Heart left ventricle (tissue), 16 donors: ENCODE measurements at regions not wholly inside any gene's neighbourhood (a gene's known extent, or its start where the extent isn't known, plus 50 kb on each side); places are given as distances from the start of the nearest gene placed in this dataset.

Source experiments
- ATAC-seq, 4 donors: fragments of 200-7000 bp; cut with Tn5 transposase; one replicate each; pipeline ENCODE4 v1.9.1; 2020 to 2022; ENCODE audit warnings: moderate library complexity in 4 of 4, mild to moderate bottlenecking in 3 of 4, moderate number of reproducible peaks in 1 of 4
- DNase-seq, 5 donors: peaks; one replicate each; pipeline ENCODE4 v3.0.0-alpha.2; 2020
- H3K27ac ChIP-seq, 12 donors: fragments of 200-600 bp; sonication (generic) in 4 of 12; one replicate each; pipeline versions ENCODE4 v1.5.0 to v1.8.0; 2016 to 2022; ENCODE audit warnings: mild to moderate bottlenecking in 2 of 12
- H3K27me3 ChIP-seq, 9 donors: fragments of 200-600 bp; sonication (generic) in 2 of 9; one replicate each; pipeline versions ENCODE4 v1.5.1 to v1.8.0; 2016 to 2022; ENCODE audit warnings: mild to moderate bottlenecking in 3 of 9
- H3K36me3 ChIP-seq, 9 donors: fragments of 200-600 bp; sonication (generic) in 2 of 9; one replicate each; pipeline versions ENCODE4 v1.5.0 to v1.8.0; 2018 to 2022; ENCODE audit warnings: mild to moderate bottlenecking in 2 of 9
- H3K4me1 ChIP-seq, 12 donors: fragments of 200-600 bp; sonication (generic) in 4 of 12; one replicate each; pipeline versions ENCODE4 v1.5.0 to v1.8.0; 2016 to 2022; ENCODE audit warnings: mild to moderate bottlenecking in 3 of 12
- H3K4me3 ChIP-seq, 12 donors: fragments of 200-600 bp; sonication (generic) in 4 of 12; one replicate each; pipeline versions ENCODE4 v1.5.0 to v1.8.0; 2017 to 2022; ENCODE audit warnings: mild to moderate bottlenecking in 9 of 12, moderate library complexity in 4 of 12
- H3K9me3 ChIP-seq, 12 donors: fragments of 200-600 bp; sonication (generic) in 4 of 12; one replicate each; pipeline versions ENCODE4 v1.5.0 to v1.8.0; 2016 to 2022; ENCODE audit warnings: mild to moderate bottlenecking in 1 of 12
- CTCF ChIP-seq, 12 donors: fragments of 200-600 bp; sonication (generic) in 4 of 12; IDR thresholded peaks; one replicate each; pipeline versions ENCODE4 v1.5.0 to v1.8.0; 2018 to 2022; ENCODE audit warnings: antibody characterized with exemption in 12 of 12, mild to moderate bottlenecking in 5 of 12
- POLR2A ChIP-seq, 2 donors: fragments of 450-650 bp; IDR thresholded peaks; one replicate each; pipeline ENCODE4 v1.6.1; 2017; ENCODE audit warnings: antibody characterized with exemption in 2 of 2, mild to moderate bottlenecking in 2 of 2, moderate library complexity in 2 of 2
- WGBS, 4 donors: extraction: QIAGEN DNeasy Blood & Tissue Kit in 2 of 4; methylation state at CpG; one replicate each; pipeline versions ENCODE4 v1.1.5 to v1.1.7; 2013 to 2018; 5-methylcytosine and 5-hydroxymethylcytosine counted together
- intact Hi-C, 10 donors: fragments of 100-400 bp; cut with DNase I; formaldehyde crosslinking; loops; one replicate each; pipeline versions ENCODE4 v1.11.1 to v1.14.2; 2022
- donor health status: ischemic (EF 13 %, LVEDD 7.1; RV severe dilation, severe dysfunction).
- donor health status: healthy with polysubstance abuse.
- donor health status: DM: no; HTN: yes; CAD: no.
- donor health status: DM: no; HTN: no; CAD: no.
- donor health status: ischemic (EF 25% LVEDD 6.9; RV normal size, moderate dysfunction).
- donor health status: ischemic (EF 25% LVEDD 5.7; RV mildly dilated, moderate dysfunction).
- donor health status: healthy.
- donor health status: DM: yes; HTN: yes; CAD: no.
- donor health status: ischemic (EF 35%, LVEDD 5.7; RV mildly dilated, moderate dysfunction).
- donor health status: nonischemic (EF 11% LVEDD 7.7; RV severe dilation, severe dysfunction).
- donor health status: DM: yes; HTN: yes; CAD: no.
- donor health status: PGD.
- donor health status: ischemic (EF 29% LVEDD 5.4; RV normal size, mild dysfunction).
- donor health status: nonischemic (EF 23%, LVEDD 6.1; RV moderate dilation, normal function).

- Histone ChIP-seq H3K36me3 (no peaks in the 10 kb centered on the region), H3K27ac (no peak overlapping the region), H3K27me3 (no peaks in the 10 kb centered on the region), H3K9me3 (no peaks in the 10 kb centered on the region), H3K4me1 (no peaks in the 10 kb centered on the region), H3K4me3 (no peak overlapping the region)
- DNase-seq: no peak
- intact Hi-C loops: no loop called here
- ATAC-seq: no peak
- 76 to 92% (median 83%) methylated on average over 2 of the region's 2 CpGs for WGBS, 4 donors
- TF ChIP-seq CTCF (IDR thresholded peaks at IDR 0.05): no peak
- no peak for TF ChIP-seq POLR2A (IDR thresholded peaks at IDR 0.05)
Observed at GRCh38 chr2:195047955-195048354, 609.1 kb upstream of the SLC39A10 start.

GRCh38 chr2:195044801-195045200 is 612.2 kb upstream of the SLC39A10 start:
- H3K4me1 ChIP-seq: no peaks in the 10 kb centered on the region
- DNase-seq (no peak), ATAC-seq (no peak)
- H3K9me3 ChIP-seq: no peaks in the 10 kb centered on the region
- H3K36me3 ChIP-seq: no peaks in the 10 kb centered on the region
- intact Hi-C loops: no loop called here
- no peak overlapping the region for H3K27ac ChIP-seq
- WGBS, 4 donors: 88 to 97% (median 93%) methylated on average over 1 of the region's 1 CpG
- TF ChIP-seq CTCF (IDR thresholded peaks at IDR 0.05) (no peak), POLR2A (IDR thresholded peaks at IDR 0.05) (no peak)
- no peak overlapping the region for H3K4me3 ChIP-seq
- H3K27me3 ChIP-seq: no peaks in the 10 kb centered on the region

- no peak for DNase-seq
- TF ChIP-seq POLR2A (IDR thresholded peaks at IDR 0.05) (no peak), CTCF (IDR thresholded peaks at IDR 0.05) (no peak)
- Histone ChIP-seq H3K4me3 (no peak overlapping the region), H3K27ac (no peak overlapping the region), H3K4me1 (peaks cover 0 to 5% (median 0%) of the 10 kb centered on the region in 12 donors), H3K36me3 (no peaks in the 10 kb centered on the region), H3K27me3 (no peaks in the 10 kb centered on the region), H3K9me3 (no peaks in the 10 kb centered on the region)
- 38 to 46% (median 41%) methylated on average over 2 of the region's 2 CpGs for WGBS, 4 donors
- intact Hi-C loops: no loop called here
- no peak for ATAC-seq
Observed at GRCh38 chr2:195038153-195038552, 618.9 kb upstream of the SLC39A10 start.

GRCh38 chr2:195037045-195037444 is 620.0 kb upstream of the SLC39A10 start:
- ATAC-seq: no peak
- no peaks in the 10 kb centered on the region for H3K9me3 ChIP-seq
- WGBS, 4 donors: 78 to 92% (median 83%) methylated on average over 2 of the region's 2 CpGs
- no peaks in the 10 kb centered on the region for H3K27me3 ChIP-seq
- no peaks in the 10 kb centered on the region for H3K36me3 ChIP-seq
- peaks cover 0 to 5% (median 0%) of the 10 kb centered on the region in 12 donors for H3K4me1 ChIP-seq
- TF ChIP-seq CTCF (IDR thresholded peaks at IDR 0.05) (peak in 1 of 12 donors; percentile 0), POLR2A (IDR thresholded peaks at IDR 0.05) (no peak)
- intact Hi-C loops: no loop called here
- DNase-seq: no peak
- H3K27ac ChIP-seq: no peak overlapping the region
- no peak overlapping the region for H3K4me3 ChIP-seq
